H9 (cell line): ENCODE measurements at regions not wholly inside any gene's neighbourhood (a gene's known extent, or its start where the extent isn't known, plus 50 kb on each side); places are given as distances from the start of the nearest gene placed in this dataset.

Experiments
- DNase-seq: peaks from one replicate; pipeline ENCODE4 v3.0.0-alpha.2; 2017
- H2AFZ ChIP-seq: one replicate; pipeline ENCODE4 v1.6.1; 2013; ENCODE audit warnings: mild to moderate bottlenecking, low read length, control low read depth, moderate library complexity
- H2AK5ac ChIP-seq: 2 replicates; pipeline ENCODE4 v1.6.1; 2013; ENCODE audit warnings: low read length, control low read depth, mixed read lengths; ENCODE audit not compliant: insufficient read length
- H2BK120ac ChIP-seq: one replicate; pipeline ENCODE4 v1.6.1; 2013; ENCODE audit warnings: low read depth, mild to moderate bottlenecking, low read length, control low read depth, inconsistent platforms; ENCODE audit not compliant: poor library complexity, severe bottlenecking
- H2BK12ac ChIP-seq: 2 replicates; pipeline ENCODE4 v1.6.1; 2013; ENCODE audit warnings: low read length, control low read depth, mixed read lengths, low read depth; ENCODE audit not compliant: insufficient read length
- H2BK15ac ChIP-seq: 2 replicates; pipeline ENCODE4 v1.6.1; 2013; ENCODE audit warnings: low read depth, low read length, control low read depth
- H2BK20ac ChIP-seq: one replicate; pipeline ENCODE4 v1.6.1; 2013; ENCODE audit warnings: low read depth, mild to moderate bottlenecking, low read length, control low read depth, inconsistent platforms; ENCODE audit not compliant: poor library complexity, severe bottlenecking
- H2BK5ac ChIP-seq: 2 replicates; pipeline ENCODE4 v1.6.1; 2013; ENCODE audit warnings: low read length, control low read depth, mixed read lengths; ENCODE audit not compliant: insufficient read length
- H3K14ac ChIP-seq: 2 replicates; pipeline ENCODE4 v1.6.1; 2013; ENCODE audit warnings: low read length, control low read depth; ENCODE audit not compliant: insufficient read depth
- H3K18ac ChIP-seq: 2 replicates; pipeline ENCODE4 v1.6.1; 2013; ENCODE audit warnings: low read depth, mild to moderate bottlenecking, mixed read lengths, low read length, control low read depth; ENCODE audit not compliant: insufficient read length
- H3K23ac ChIP-seq: 2 replicates; pipeline ENCODE4 v1.6.1; 2013; ENCODE audit warnings: low read length, control low read depth, mixed read lengths, low read depth; ENCODE audit not compliant: insufficient read length
- H3K23me2 ChIP-seq: 2 replicates; pipeline ENCODE4 v1.6.1; 2013; ENCODE audit warnings: low read depth, mild to moderate bottlenecking, mixed read lengths, low read length, control low read depth; ENCODE audit not compliant: insufficient read length, poor library complexity, severe bottlenecking
- H3K27ac ChIP-seq: 2 replicates; pipeline ENCODE4 v1.5.1; 2013; ENCODE audit warnings: low read length, control low read depth, mixed read lengths, low read depth; ENCODE audit not compliant: insufficient read length
- H3K27me3 ChIP-seq: 2 replicates; pipeline ENCODE4 v1.6.1; 2013; ENCODE audit warnings: low read length, control low read depth, inconsistent platforms; ENCODE audit not compliant: insufficient read depth
- H3K4ac ChIP-seq: 2 replicates; pipeline ENCODE4 v1.6.1; 2013; ENCODE audit warnings: low read depth, mild to moderate bottlenecking, control low read depth, inconsistent platforms, low read length, moderate library complexity
- H3K4me1 ChIP-seq: 2 replicates; pipeline ENCODE4 v1.6.1; 2013; ENCODE audit warnings: low read length, control low read depth, inconsistent platforms; ENCODE audit not compliant: insufficient read depth
- H3K4me2 ChIP-seq: 2 replicates; pipeline ENCODE4 v1.6.1; 2013; ENCODE audit warnings: low read length, control low read depth, mixed read lengths; ENCODE audit not compliant: insufficient read length, insufficient read depth
- H3K56ac ChIP-seq: 2 replicates; pipeline ENCODE4 v1.6.1; 2013; ENCODE audit warnings: low read depth, mild to moderate bottlenecking, mixed read lengths, low read length, control low read depth; ENCODE audit not compliant: insufficient read length
- H3K79me1 ChIP-seq: 2 replicates; pipeline ENCODE4 v1.6.1; 2013; ENCODE audit warnings: low read depth, mild to moderate bottlenecking, moderate library complexity, low read length, control low read depth, inconsistent platforms; ENCODE audit not compliant: insufficient read depth, poor library complexity, severe bottlenecking
- H3K79me2 ChIP-seq: 2 replicates; pipeline ENCODE4 v1.6.1; 2013; ENCODE audit warnings: low read length, control low read depth, inconsistent platforms; ENCODE audit not compliant: insufficient read depth
- H3K9ac ChIP-seq: 2 replicates; pipeline ENCODE4 v1.6.1; 2013; ENCODE audit warnings: low read length, control low read depth, mixed read lengths; ENCODE audit not compliant: insufficient read length; ENCODE audit errors: extremely low read depth
- H3K9me3 ChIP-seq: one replicate; pipeline ENCODE4 v1.6.1; 2013; ENCODE audit warnings: low read depth, low read length, inconsistent platforms; ENCODE audit not compliant: control insufficient read depth
- H3T11ph ChIP-seq: one replicate; pipeline ENCODE4 v1.6.1; 2013; ENCODE audit warnings: mild to moderate bottlenecking, low read length, control low read depth, inconsistent platforms
- H4K20me1 ChIP-seq: one replicate; pipeline ENCODE4 v1.6.1; 2013; ENCODE audit not compliant: control insufficient read depth, insufficient read length, insufficient read depth
- H4K5ac ChIP-seq: 2 replicates; pipeline ENCODE4 v1.6.1; 2013; ENCODE audit warnings: low read depth, mild to moderate bottlenecking, mixed read lengths, low read length, control low read depth; ENCODE audit not compliant: insufficient read length
- H4K8ac ChIP-seq: replicated peaks from 2 replicates; pipeline ENCODE4 v1.6.1; 2013; ENCODE audit warnings: low read length, control low read depth, mixed read lengths, low read depth; ENCODE audit not compliant: insufficient read length
- H4K91ac ChIP-seq: 2 replicates; pipeline ENCODE4 v1.6.1; 2013; ENCODE audit warnings: low read depth, mild to moderate bottlenecking, moderate library complexity, mixed read lengths, low read length, control low read depth; ENCODE audit not compliant: insufficient read length
- H3K27ac Mint-ChIP-seq, 3 experiments: 2 replicates in 2 of 3; 3 replicates in 1 of 3; pipeline ENCODE4 v1.8.0; 2020 to 2021; ENCODE audit warnings: mixed read lengths in 3 of 3, mild to moderate bottlenecking in 1 of 3, moderate library complexity in 1 of 3
- H3K27me3 Mint-ChIP-seq: 2 replicates; pipeline ENCODE4 v1.8.0; 2021; ENCODE audit warnings: low read depth, mild to moderate bottlenecking, moderate library complexity, mixed read lengths
- H3K36me3 Mint-ChIP-seq, 3 experiments: 2 replicates in 2 of 3; 3 replicates in 1 of 3; pipeline ENCODE4 v1.8.0; 2020 to 2021; ENCODE audit warnings: low read depth in 3 of 3, mixed read lengths in 3 of 3; ENCODE audit not compliant: insufficient read depth in 1 of 3
- H3K4me1 Mint-ChIP-seq, 2 experiments: 2 replicates each; pipeline ENCODE4 v1.8.0; 2020; ENCODE audit warnings: mixed read lengths in 2 of 2
- H3K4me3 Mint-ChIP-seq, 2 experiments: 2 replicates in 1 of 2; 3 replicates in 1 of 2; pipeline ENCODE4 v1.8.0; 2020 to 2021; ENCODE audit warnings: mild to moderate bottlenecking in 2 of 2, mixed read lengths in 2 of 2, moderate library complexity in 1 of 2
- H3K9me3 Mint-ChIP-seq, 2 experiments: 2 replicates in 1 of 2; 3 replicates in 1 of 2; pipeline ENCODE4 v1.8.0; 2020; ENCODE audit warnings: mild to moderate bottlenecking in 2 of 2, mixed read lengths in 2 of 2, moderate library complexity in 1 of 2
- WGBS: extraction: QIAGEN DNeasy Blood & Tissue Kit; methylation state at CpG from one replicate; pipeline ENCODE4 v1.1.7; 2013; ENCODE audit warnings: missing lambda C conversion rate, low lambda C conversion rate, mixed read lengths; ENCODE audit not compliant: insufficient read length; ENCODE audit errors: extremely low coverage; 5-methylcytosine and 5-hydroxymethylcytosine counted together
- TF ChIP-seq, protein P1 (sequence below): fragments of 200-600 bp; sonication (generic); conservative IDR thresholded peaks from 3 replicates; pipeline ENCODE4 v1.8.0; 2021; ENCODE audit warnings: antibody characterized with exemption, mild to moderate bottlenecking

DNA sequence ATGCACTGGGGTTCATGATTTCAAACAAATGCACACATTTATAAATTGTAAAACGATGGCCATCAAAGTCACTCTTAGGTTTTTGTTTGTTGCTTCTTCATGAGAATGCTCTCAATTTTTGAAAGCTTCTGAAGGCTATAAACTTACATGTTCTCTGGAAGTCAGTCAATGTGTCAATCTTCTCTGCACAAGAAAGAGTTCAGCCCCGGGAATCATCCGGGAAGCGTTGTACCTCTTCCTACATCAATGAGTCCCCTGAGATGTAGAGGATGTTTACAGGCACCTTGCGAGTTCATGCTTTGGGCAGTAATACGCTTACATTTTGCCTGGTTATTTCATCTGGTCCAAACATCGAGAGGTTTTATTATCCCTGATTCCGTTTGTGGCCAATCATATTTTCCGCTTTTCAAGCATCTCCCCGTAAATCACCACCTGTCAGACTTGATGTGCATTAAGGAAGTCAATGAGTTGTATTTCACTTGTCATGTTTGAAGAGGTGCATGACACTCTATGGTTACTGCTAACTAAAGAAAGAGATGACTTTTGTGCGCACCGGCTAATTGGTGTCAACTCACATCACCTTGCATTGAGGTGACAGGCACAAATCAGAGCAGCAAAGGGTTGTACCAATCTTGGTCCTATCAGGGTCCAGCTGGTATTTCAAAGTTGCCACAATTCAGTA lies 750.7 kb downstream of the SORCS3 start:
- H3K56ac ChIP-seq: no peak overlapping the region
- no peaks in the 10 kb centered on the region for H3K9me3 Mint-ChIP-seq
- H3K14ac ChIP-seq: no peak overlapping the region
- H3K4me2 ChIP-seq: no peak overlapping the region
- H2BK20ac ChIP-seq: no peak overlapping the region
- no peak overlapping the region for H2BK120ac ChIP-seq
- no peak overlapping the region for H3K27ac Mint-ChIP-seq
- H2BK15ac ChIP-seq: no peak overlapping the region
- no peak overlapping the region for H3K27ac ChIP-seq
- no peaks in the 10 kb centered on the region for H4K20me1 ChIP-seq
- TF ChIP-seq, protein P1, sequence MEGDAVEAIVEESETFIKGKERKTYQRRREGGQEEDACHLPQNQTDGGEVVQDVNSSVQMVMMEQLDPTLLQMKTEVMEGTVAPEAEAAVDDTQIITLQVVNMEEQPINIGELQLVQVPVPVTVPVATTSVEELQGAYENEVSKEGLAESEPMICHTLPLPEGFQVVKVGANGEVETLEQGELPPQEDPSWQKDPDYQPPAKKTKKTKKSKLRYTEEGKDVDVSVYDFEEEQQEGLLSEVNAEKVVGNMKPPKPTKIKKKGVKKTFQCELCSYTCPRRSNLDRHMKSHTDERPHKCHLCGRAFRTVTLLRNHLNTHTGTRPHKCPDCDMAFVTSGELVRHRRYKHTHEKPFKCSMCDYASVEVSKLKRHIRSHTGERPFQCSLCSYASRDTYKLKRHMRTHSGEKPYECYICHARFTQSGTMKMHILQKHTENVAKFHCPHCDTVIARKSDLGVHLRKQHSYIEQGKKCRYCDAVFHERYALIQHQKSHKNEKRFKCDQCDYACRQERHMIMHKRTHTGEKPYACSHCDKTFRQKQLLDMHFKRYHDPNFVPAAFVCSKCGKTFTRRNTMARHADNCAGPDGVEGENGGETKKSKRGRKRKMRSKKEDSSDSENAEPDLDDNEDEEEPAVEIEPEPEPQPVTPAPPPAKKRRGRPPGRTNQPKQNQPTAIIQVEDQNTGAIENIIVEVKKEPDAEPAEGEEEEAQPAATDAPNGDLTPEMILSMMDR: no peak
- no peaks in the 10 kb centered on the region; the same call in 1 of the 2 replicates for H3K4me1 ChIP-seq
- H3K36me3 Mint-ChIP-seq: no peaks in the 10 kb centered on the region
- H4K91ac ChIP-seq: no peak overlapping the region
- no peak overlapping the region for H3T11ph ChIP-seq
- no peak overlapping the region for H4K8ac ChIP-seq
- H3K79me2 ChIP-seq: no peaks in the 10 kb centered on the region
- H4K5ac ChIP-seq: no peak overlapping the region
- DNase-seq: no peak
- no peaks in the 10 kb centered on the region for H3K79me1 ChIP-seq
- H3K4me3 Mint-ChIP-seq: no peak overlapping the region
- no peaks in the 10 kb centered on the region for H3K27me3 ChIP-seq
- H3K4me1 Mint-ChIP-seq: peaks cover 8 to 10% of the 10 kb centered on the region in 2 experiments; a peak in 3 of 4 replicates
- H3K9ac ChIP-seq: no peak overlapping the region
- no peaks in the 10 kb centered on the region for H3K23me2 ChIP-seq
- H2AFZ ChIP-seq: no peak overlapping the region
- H2BK5ac ChIP-seq: no peak overlapping the region
- no peaks in the 10 kb centered on the region for H3K9me3 ChIP-seq
- H3K23ac ChIP-seq: no peak overlapping the region
- no peak overlapping the region for H2BK12ac ChIP-seq
- H3K27me3 Mint-ChIP-seq: no peaks in the 10 kb centered on the region
- no peak overlapping the region for H2AK5ac ChIP-seq
- no peak overlapping the region for H3K4ac ChIP-seq
- no peak overlapping the region for H3K18ac ChIP-seq
- no CpG with 5 or more reads among the region's 12 CpGs for WGBS
